Left hindlimb (tissue), 1 donor: ENCODE measurements at regions not wholly inside any gene's neighbourhood (a gene's known extent, or its start where the extent isn't known, plus 50 kb on each side); places are given as distances from the start of the nearest gene placed in this dataset.

Experiments used
- DNase-seq: peaks from one replicate; pipeline ENCODE4 v3.0.0-alpha.2; 2018

DNA sequence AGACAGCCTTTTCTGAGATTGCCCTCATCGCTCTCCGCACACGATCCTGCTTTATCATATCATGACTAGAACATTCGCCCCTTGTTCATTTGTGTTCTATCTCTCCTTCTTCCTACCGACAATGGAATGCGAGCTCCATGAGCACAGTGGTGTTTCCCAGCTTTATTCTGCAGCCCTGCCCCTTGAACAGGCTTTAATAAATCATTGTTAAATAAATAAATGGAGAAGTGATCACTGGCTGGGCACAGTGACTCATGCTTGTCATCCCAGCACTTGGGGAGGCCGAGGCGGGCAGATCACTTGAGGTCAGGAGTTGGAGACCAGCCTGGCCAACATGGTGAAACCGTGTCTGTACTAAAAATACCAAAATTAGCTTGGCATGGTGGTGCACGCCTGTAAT lies 1063.3 kb upstream of the EEF2KMT start:
- no peak for DNase-seq

DNA sequence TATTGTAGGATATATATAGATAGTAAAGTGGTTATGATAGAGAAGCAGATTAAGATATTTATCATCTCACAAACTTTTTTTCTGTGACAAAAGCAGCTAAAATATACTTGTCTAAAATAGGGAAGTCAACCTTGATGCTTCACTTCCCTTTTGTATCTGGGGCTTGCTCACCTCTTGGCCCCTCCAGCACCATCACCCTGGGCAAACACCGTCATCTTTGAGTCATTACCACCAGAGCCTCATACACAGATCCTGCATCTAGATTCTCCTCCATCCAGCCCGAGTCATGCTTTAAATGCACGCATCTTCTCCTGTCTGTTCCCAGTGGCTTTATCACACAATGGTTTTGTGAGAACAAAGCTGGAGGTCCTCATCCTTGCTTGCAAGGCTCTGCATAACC lies 1062.7 kb upstream of the EEF2KMT start:
- DNase-seq: no peak

DNA sequence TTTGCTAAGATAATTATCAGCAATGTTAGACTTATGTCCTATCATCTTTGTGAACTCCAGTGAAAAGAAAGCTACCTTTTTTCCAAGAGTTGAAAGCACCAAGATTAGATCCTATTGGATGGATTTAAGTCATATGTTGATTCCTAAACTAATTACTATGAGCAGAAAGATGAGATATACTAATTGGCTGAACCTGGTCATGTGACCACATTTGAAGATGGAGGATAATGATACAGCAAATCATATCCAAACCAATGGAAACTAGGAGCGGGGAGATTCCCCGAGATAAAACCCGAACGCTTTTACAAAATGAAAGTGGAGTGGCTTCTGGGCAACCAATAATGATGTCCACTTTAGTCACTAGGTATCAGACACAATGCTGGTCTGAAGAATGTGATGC lies 1060.2 kb upstream of the EEF2KMT start:
- no peak for DNase-seq

DNA sequence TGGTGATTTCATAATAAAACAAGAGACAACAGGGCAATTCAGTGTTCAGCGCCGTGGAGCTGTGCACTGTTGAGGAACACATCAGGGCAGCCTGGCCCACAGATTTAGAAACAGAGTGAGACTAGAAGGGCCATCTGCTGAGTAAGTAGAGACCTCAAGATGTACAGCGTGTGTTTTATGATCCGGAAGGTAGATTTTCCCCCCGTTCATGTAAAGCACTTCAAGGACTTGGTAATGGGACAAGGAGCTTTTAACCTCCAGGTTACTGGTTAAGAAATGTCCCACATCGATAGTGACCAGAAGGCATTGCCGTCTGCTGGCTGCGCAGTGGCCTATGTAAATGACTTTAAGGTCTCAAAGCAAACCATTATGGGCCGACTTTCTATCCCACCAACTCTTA lies 1057.7 kb upstream of the EEF2KMT start:
- no peak for DNase-seq

DNA sequence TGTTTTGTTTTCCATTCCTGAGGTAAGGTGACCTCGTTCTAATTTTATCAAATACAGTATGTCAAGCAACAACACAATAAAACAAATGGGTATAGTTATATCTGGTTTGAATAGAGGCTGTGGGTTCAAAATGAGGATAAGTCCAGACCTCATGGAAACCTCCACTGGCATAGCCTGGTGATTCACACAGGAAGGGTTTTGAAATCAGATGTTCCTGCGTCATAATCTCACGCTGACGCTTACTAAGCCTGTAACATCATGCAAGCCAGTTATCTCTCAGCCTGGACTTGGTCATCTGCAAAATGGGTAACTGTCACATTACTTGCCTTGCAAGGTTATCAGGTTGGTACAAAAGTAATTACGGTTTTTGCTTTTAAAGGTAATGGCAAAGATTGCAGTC lies 1056.3 kb upstream of the EEF2KMT start:
- no peak for DNase-seq

DNA sequence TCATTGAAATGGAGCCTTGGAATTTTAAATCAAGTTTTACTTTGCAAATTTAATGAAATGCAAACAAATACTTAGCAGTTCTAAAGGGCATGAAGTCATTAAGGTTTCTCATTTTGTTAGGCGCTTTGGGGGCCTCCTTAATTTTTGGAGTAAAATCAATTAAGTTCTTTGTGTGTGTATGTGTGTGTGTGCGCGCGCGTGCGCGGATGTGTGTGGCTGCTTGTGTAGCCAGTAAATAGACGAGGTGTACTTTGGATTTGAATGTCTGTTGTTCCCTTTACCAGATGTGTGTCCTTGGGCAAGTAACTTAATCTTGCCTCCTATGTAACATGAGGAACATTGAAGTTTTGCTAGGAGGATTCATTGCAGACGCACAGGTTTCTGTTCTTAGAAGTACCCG lies 1051.4 kb upstream of the EEF2KMT start:
- no peak for DNase-seq

DNA sequence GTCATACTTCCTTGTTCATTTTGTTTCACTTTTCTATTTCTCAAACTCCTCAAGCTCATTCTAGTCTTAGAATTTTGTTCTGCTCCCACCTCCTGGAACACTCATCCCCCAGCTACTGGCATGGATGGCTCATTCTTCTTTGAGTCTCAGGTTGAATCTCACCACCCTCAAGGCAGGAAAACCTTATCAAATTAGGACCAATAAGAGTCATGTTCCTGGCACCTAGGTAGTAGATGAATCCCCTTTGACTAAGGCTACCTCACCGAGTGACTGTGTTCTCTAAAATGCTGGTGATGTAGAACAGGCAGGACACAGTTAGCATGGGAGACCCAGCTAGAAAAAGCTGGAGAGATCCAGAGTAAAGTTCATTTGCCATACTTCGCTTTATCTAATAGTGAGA lies 1050.8 kb upstream of the EEF2KMT start:
- DNase-seq: no peak

DNA sequence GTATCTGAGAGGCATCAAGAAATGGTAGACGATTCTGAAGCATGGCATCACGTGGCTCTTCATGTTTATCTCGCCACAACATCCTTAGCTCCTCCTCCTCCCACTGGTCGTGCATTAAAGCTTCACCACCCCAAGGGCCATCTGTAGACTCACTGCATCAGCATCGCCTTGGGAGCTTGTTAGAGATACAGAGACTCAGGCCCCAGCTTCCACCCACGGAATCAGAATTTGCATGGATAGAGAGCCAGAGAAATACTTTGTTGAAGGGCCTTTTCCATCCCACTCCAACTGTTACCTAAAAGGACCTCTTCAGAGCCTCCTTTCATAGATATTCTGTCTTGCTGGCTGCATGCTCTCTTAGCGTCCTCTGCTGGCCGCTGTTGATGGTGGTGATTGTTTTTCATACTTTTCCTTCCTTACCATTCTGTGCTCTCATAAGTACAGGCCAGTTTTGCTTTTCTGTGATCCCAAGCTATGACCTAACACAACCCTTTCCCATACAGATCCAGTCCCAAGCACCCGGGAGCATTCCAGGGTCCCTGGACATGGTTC lies 1049.4 kb upstream of the EEF2KMT start:
- no peak for DNase-seq

DNA sequence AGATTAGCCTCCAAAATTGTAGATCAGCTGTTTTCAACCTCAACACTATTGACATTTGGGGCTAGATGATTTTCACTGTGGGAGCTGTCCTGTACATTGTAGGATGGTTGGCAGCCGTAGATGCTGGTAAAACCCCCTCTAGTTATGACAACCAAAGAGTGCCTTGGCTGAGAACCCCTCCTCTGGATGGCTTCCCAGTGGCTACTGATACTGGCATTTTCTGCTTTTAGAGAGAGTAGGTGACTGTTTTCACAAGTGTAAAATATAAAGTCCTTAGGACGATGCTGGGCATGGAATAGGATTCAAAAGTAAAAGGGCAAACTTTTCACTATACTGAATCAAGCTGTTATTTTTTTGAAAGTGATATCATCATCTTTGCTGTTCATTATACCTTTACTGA lies 1048.8 kb upstream of the EEF2KMT start:
- no peak for DNase-seq

DNA sequence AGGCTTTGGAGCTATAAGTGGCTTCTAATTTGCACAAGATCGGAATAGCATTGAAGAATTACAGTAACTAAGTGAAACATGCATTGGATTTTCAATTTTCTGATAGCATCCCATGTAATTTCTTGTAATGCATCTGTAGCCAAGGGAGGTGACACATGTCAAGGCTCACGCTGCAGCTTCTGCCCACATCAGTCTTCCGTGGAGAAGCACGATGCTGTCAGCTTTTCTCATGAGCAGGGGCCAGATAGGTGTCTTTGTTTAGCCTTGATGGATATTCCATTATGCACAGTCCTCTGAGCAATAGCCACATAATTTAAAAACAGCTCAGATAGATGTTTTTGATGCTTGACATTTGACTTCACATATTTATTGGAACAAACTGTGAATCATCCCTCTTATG lies 1046.9 kb upstream of the EEF2KMT start:
- DNase-seq: no peak

DNA sequence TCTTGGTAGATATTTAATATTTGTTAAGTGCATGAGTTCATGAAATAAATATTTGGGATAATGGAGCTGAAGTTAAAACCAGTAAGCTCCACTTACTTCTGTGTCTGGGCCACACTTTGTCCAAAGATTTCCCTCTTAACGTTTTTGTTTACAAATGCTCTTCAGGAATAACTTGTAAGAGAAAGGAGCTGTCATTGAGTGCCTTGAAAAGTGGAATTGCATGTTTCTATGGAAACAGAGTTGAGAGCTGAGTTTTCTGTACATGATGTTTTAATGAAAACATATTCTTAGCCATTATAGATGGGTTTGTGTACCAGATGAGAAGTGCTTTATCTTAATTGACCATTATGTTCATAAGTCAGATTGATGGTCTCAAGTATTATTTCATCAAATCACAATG lies 1045.4 kb upstream of the EEF2KMT start:
- no peak for DNase-seq

DNA sequence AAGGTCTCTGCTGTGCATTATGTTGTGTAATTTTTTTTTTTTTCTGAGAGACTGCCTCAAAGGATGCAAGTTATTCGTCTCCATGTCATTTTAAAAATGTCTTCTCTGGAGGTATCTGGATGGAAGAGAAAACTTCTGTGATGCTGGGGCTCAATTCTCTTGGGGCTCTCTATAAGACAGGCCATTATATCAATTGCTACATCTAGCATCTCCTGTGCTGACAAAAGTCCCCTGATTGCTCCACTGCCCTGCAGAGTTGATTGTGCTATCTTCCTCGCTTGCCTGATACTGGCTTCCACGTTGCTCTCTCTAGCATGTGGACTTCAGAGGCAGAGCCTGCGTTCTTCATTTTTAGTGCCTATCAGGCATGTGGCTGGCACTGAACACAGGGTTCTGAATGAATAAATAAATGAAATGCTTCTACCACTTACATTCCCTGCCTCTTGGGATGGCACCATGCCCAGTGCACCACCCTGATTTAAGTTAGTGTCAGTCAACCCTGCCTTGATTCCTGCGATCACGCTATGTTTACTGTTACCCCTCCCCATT lies 1035.5 kb upstream of the EEF2KMT start:
- no peak for DNase-seq

DNA sequence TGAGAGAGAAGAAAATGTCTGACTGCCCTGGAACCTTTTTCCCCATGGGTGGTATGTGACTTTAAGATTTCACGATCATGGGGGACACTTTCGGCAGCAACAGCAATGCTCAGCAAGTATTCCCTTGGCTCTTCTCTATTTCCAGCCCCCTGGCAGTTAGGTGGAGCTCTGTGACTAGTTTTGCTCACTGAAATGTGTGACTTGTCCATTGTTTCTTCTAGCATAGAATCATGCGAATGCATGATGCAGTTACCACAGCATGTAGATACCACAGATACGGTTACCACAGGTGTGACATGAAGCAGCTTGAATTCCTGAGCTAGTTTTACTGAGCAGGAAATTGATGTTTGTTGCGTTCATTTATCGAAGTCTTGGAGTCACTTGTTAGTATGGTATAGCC lies 1034.5 kb upstream of the EEF2KMT start:
- DNase-seq: no peak

DNA sequence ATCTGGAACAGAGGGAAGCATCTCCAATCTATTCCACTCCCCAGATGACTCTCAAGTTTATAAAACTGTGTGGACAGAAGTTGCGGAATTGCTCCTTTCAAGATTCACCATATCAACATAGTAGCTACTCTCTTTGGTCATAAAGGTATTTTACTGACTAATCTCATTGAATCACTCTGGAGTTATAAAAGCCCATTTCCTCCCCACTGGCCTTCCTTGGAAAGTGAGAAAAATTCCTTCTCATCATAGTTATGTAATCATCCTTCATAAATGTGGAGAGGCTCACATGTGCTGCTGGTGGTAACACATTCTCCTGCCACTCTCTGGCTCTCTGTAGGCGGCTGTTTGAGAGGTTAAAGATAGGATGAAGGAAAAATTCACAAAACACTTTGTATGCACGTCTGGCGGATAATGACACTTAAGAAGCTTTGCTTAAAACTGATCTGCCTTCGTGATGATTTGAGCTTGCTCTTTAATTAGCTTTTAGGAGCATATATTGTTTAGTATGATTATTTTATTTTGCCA lies 1034.0 kb upstream of the EEF2KMT start:
- no peak for DNase-seq

DNA sequence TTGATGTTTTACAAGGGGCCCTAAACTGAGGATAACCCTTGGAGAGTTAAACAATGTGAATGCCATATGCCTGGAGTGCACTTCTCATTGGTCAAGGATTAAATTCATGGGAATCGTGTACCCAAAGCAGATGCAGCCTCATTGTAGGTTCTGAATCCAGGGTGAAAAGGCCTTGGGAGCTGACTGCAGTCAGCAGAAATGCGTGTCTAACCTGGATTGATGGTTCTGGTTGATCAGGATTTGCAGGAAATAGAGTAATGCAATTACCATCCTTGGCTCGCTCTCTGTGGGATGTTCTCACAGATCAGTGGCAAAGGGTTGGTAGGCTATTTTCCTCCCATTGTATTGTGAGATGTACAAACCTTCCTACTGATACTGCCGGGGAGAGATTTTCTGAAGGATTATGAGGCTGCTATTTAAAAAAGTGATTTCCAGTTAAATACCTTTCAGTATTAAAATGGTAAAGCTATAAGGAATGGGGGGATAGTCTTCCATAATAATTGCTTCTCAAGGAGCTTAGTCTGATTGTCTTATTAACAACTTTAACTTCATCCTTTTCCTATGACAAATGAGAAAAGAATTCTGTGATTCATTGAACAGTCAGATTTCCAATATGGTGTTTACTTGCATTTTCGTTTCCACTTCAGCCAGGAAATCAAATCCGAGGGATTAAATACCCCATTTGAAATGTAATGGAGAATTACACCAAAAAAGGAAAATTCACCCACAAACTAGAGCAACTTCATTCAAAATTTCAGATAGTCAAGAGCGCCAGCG lies 1028.1 kb upstream of the EEF2KMT start:
- DNase-seq: no peak

DNA sequence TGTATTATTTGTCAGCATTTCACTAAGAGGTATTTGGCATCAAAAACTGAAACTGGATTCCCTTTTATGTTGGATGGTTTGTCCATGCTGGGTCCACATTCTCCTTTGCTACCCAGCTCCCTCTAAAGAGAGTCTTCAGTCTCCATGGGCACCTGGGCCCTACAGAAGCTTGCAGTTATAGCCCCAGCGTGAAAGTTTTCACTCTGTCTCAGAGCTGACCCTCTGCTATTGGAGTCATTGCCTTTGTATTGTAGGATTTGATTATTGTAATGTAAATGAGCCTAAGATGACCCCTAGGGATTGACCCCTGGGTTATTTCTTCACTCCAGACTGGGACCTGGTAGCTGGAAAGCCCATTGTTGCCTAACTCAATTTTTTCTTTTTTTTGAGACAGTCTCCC lies 1026.5 kb upstream of the EEF2KMT start:
- DNase-seq: no peak

DNA sequence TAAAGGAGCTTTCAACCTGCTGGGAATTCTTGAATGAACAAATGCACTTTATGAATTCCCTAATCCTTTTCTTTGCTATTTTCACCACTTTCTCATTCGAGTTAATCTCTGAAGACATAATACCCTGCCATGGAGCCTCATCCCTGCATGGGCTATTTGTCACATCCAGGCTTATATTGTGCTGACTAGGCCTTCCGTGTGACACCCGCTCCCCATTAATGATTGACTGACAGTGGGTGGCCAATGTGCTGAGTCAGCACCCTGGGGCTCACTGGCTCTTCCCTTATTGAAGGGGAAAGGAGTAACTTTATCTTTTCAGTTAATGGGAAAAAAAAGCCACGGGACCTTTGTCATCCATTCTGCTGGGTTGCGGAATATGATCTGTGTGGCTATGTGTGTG lies 1024.8 kb upstream of the EEF2KMT start:
- no peak for DNase-seq

DNA sequence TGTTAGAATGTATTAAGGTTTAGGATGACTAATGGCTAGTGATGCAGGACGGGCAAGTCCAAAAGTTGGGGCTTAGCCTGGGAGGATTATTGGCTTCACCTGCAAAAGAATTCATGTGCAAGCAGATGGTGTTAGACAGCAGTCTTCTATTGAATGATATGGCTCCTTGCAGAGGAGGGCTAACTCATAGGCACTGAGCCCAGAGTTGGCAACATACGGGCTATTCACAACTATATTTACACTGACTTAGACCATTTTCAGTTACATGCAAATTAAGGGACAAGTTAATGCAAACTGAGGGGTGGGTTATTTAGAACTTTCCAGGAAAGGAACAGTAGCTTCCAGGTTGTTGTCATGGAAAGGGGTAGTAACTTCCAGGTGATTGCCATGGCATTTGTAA lies 1017.1 kb upstream of the EEF2KMT start:
- DNase-seq: no peak

DNA sequence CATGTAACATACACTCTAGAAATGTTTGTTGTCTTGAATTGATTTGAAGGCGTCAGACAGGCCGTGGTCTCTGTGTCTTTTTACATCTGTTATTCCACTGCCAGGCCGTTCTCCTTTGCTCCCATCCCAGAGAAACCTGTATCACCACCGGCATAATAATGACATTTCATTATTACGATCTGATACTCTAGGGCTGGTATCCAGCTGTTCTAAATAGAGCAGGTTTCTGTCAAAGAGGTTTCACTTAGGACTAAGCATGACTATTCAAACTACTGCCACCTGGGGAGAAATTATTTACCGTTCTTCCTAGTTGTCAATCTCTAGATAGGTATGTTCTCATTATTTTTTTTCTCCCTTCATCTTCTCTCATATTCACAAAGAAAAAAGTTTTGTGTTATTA lies 1016.2 kb upstream of the EEF2KMT start:
- no peak for DNase-seq

DNA sequence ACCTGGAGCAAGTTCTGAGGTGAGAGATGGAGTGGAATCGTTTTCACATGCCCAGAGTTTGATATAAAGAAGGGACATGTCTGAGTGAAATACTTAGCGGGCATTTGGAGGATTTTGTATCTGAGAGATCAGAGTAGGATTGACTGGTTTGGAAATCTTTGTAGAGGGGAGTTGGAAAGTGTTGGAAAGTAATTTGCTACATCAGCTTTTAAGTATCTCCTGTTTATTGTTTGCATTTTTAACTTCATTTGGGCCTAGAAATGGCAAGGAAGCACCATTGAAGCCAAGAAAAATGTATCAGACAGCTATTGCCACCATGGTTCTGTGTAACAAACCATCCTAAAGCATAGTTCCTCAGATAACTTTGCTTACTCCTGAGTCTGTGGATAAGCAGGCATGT lies 1015.1 kb upstream of the EEF2KMT start:
- DNase-seq: no peak

DNA sequence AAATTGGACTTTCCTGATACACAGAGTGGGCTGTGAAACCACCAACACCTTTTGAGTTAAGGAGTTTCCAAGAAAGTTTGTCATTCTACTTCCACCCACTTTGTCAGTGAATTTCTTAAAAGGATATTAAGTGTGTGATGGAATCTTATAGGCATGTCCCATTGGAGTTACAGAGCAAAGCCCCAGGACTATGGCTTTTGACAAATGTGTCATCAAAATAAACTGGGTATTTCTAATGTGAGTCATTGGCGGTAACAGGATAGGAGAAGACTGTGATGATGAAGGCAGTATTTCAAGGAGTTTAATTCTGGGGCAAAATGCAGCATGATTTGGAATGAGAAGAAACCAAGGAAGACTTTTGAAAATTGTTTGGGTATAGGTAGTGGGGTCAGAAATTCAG lies 1013.8 kb upstream of the EEF2KMT start:
- DNase-seq: no peak

DNA sequence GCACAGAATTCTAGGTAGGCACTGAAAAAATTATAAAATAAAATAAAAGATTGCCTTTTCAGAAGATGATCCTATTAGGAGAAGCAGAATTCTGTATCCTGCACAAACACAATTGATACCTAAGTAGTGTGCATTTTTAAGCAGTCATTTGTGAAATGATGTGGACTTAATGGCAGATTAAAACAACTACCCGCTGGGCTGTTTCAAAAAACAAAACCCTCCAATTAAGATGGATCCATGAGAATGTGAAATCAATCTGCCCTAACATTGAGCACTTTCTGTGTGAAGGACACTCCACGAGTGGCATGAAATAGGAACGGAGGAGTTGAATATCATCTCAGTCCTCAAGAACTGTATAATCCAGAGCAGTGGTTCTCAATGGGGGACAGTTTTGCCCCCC lies 1012.8 kb upstream of the EEF2KMT start:
- no peak for DNase-seq

DNA sequence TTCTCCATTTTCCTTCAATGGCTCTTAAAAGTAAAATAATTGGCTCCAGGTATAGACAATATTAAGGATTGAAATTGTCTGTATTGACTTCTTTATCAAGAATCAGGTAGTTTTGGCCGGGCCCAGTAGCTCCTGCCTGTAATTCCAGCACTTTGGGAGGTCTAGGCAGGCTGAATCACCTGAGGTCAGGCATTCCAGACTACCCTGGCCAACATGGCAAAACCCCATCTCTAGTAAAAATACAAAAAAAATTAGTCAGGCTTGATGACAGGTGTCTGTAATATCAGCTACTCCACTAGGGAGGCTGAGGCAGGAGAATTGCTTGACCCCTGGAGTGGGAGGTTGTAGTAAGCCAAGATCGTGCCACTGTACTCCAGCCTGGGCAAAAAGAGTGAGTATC lies 1008.5 kb upstream of the EEF2KMT start:
- DNase-seq: no peak

DNA sequence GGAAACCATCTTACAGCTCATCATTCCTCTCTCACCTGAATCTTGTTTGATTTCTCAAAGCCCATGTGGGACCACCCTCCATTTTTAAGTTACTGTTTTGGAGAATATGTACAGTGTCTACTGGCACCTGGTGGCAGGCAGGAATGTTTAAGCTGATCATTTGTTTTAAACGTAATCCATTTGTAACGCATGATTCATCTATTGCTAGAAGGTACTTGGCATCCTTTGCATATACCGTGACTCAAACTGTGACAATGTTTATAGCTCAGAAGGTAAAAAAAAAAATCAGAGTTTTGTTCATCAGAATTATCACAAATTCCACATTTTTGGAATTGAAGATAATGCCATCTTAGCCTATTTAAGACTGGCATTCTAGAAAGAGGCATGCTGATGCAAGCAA lies 1007.5 kb upstream of the EEF2KMT start:
- no peak for DNase-seq

DNA sequence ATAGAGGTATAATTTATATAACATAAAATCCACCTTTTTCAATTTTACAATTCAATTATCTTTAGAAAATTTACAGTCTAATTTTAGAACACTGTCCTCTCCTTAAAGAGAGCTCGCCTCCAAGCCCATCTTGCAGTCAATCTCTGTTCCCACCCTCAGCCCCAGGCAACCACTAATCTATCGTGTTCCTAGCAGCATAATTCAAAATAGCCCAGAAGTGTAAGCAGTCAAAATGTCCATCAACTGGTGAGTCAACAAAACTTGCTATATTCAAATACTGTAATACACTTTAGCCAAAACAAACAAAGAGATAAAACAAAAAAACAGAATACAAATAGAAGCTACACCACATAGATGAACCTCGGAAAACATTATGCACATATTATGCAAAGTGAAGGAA lies 1006.8 kb upstream of the EEF2KMT start:
- no peak for DNase-seq
